Esophagus muscularis mucosa (tissue), 3 donors: ENCODE measurements at regions not wholly inside any gene's neighbourhood (a gene's known extent, or its start where the extent isn't known, plus 50 kb on each side); places are given as distances from the start of the nearest gene placed in this dataset.

Source experiments
- CTCF ChIP-seq, 3 experiments: fragments of 200-600 bp in 2 of 3; fragments of 450-650 bp in 1 of 3; sonication (generic) in 2 of 3; IDR thresholded peaks; one replicate each; pipeline ENCODE4 v1.5.1; 2017 to 2019; ENCODE audit warnings: antibody characterized with exemption in 3 of 3, mild to moderate bottlenecking in 2 of 3, moderate library complexity in 1 of 3
- POLR2A ChIP-seq: fragments of 450-650 bp; IDR thresholded peaks from one replicate; pipeline ENCODE4 v1.6.1; 2017; ENCODE audit warnings: antibody characterized with exemption, moderate library complexity, mild to moderate bottlenecking, low read depth
- POLR2AphosphoS5 ChIP-seq, 2 donors: sonication (generic); formaldehyde crosslinking; IDR thresholded peaks; one replicate each; pipeline ENCODE4 v1.6.1; 2017; ENCODE audit warnings: antibody characterized with exemption in 2 of 2

DNA sequence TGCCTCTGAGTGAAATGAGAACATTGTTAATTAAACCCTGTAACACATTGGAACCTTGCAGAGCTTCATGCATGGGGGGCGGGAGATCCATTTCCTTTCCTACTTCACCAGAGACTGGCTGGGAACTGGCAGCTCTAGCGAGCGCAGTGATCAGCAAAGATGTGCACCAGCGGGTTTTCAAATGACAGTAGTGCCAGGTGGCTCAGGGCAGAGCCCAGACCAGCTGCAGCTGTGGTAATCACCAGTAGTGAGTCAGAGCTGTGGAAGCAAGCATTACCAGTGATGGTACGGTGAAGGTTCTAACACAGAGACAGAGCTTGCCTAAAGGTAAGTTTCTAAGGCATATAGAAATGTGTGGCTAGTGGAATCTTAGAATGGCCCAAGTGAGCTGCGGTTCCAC lies 1009.7 kb upstream of the CELF2 start:
- no peak for TF ChIP-seq CTCF (IDR thresholded peaks at IDR 0.05)
- TF ChIP-seq POLR2A = no peak
- TF ChIP-seq POLR2AphosphoS5 (IDR thresholded peaks at IDR 0.05) = no peak
